CD14-positive monocyte (primary cell): ENCODE measurements at regions not wholly inside any gene's neighbourhood (a gene's known extent, or its start where the extent isn't known, plus 50 kb on each side); places are given as distances from the start of the nearest gene placed in this dataset.

Experiments used
- DNase-seq, 3 donors: peaks; one replicate each; pipeline ENCODE4 v3.0.0-alpha.2; 2011 to 2022
- H2AFZ ChIP-seq: 2 replicates; pipeline ENCODE4 v1.6.0; 2012; ENCODE audit warnings: mild to moderate bottlenecking, low read depth, low read length, inconsistent platforms; ENCODE audit not compliant: insufficient read depth, poor library complexity, severe bottlenecking
- H3K27ac ChIP-seq, 2 donors: 1 replicate in 1 of 2; 2 replicates in 1 of 2; pipeline ENCODE4 v1.5.1; 2012 to 2013; ENCODE audit warnings: low read length in 2 of 2, control low read depth in 1 of 2, inconsistent platforms in 1 of 2, low read depth in 1 of 2, mild to moderate bottlenecking in 1 of 2
- H3K27me3 ChIP-seq, 2 donors: one replicate each; pipeline versions ENCODE4 v1.6.0 to v1.6.1; 2011 to 2013; ENCODE audit warnings: low read length in 2 of 2; ENCODE audit not compliant: control insufficient read depth in 2 of 2, insufficient read depth in 2 of 2
- H3K36me3 ChIP-seq, 2 donors: replicated peaks in 1 of 2; 1 replicate in 1 of 2; 2 replicates in 1 of 2; pipeline versions ENCODE4 v1.5.1 to v1.6.1; 2012 to 2013; ENCODE audit warnings: low read length in 2 of 2, control low read depth in 1 of 2, inconsistent platforms in 1 of 2, mild to moderate bottlenecking in 1 of 2; ENCODE audit not compliant: insufficient read depth in 2 of 2, control insufficient read depth in 1 of 2
- H3K4me1 ChIP-seq, 2 donors: 1 replicate in 1 of 2; 2 replicates in 1 of 2; pipeline versions ENCODE4 v1.5.1 to v1.6.1; 2012 to 2013; ENCODE audit warnings: low read length in 2 of 2, control low read depth in 1 of 2, inconsistent platforms in 1 of 2, mild to moderate bottlenecking in 1 of 2, moderate library complexity in 1 of 2; ENCODE audit not compliant: insufficient read depth in 2 of 2, control insufficient read depth in 1 of 2
- H3K4me2 ChIP-seq: replicated peaks from 2 replicates; pipeline ENCODE3; 2012; ENCODE audit warnings: low read length, moderate library complexity, mild to moderate bottlenecking; ENCODE audit not compliant: poor library complexity, severe bottlenecking; ENCODE audit errors: extremely low read depth
- H3K4me3 ChIP-seq, 3 experiments: fragments of 200-600 bp in 1 of 3; sonication (generic) in 1 of 3; replicated peaks in 1 of 3; 1 replicate in 2 of 3; 2 replicates in 1 of 3; pipeline ENCODE4 v1.5.1; 2011 to 2013; ENCODE audit warnings: low read length in 3 of 3, mild to moderate bottlenecking in 3 of 3, control low read depth in 2 of 3, low read depth in 2 of 3, inconsistent platforms in 1 of 3, moderate library complexity in 1 of 3
- H3K79me2 ChIP-seq: 2 replicates; pipeline ENCODE4 v1.6.0; 2012; ENCODE audit warnings: mild to moderate bottlenecking, control low read depth, inconsistent platforms, low read length, moderate library complexity; ENCODE audit not compliant: insufficient read depth
- H3K9ac ChIP-seq: 2 replicates; pipeline ENCODE4 v1.6.0; 2017; ENCODE audit warnings: low read length, mild to moderate bottlenecking; ENCODE audit not compliant: insufficient read depth, poor library complexity, severe bottlenecking
- H3K9me3 ChIP-seq, 2 donors: replicated peaks in 1 of 2; 1 replicate in 1 of 2; 2 replicates in 1 of 2; pipeline versions ENCODE4 v1.5.1 to v1.6.1; 2012 to 2013; ENCODE audit warnings: low read length in 2 of 2, control low read depth in 1 of 2; ENCODE audit not compliant: control insufficient read depth in 1 of 2, insufficient read depth in 1 of 2
- H4K20me1 ChIP-seq: 2 replicates; pipeline ENCODE4 v1.6.0; 2012; ENCODE audit warnings: mild to moderate bottlenecking, low read length, control low read depth, moderate library complexity; ENCODE audit not compliant: insufficient read depth
- H3K27ac Mint-ChIP-seq, 7 donors: one replicate each; pipeline ENCODE4 v1.8.0; 2020; ENCODE audit warnings: mild to moderate bottlenecking in 7 of 7, mixed read lengths in 7 of 7, moderate library complexity in 6 of 7, inconsistent platforms in 2 of 7
- H3K27me3 Mint-ChIP-seq, 3 donors: one replicate each; pipeline ENCODE4 v1.8.0; 2021 to 2022; ENCODE audit warnings: low read depth in 3 of 3, mild to moderate bottlenecking in 3 of 3, mixed read lengths in 3 of 3, moderate library complexity in 3 of 3, inconsistent platforms in 1 of 3
- H3K36me3 Mint-ChIP-seq, 2 donors: one replicate each; pipeline ENCODE4 v1.8.0; 2020; ENCODE audit warnings: mixed read lengths in 2 of 2, inconsistent platforms in 1 of 2, mild to moderate bottlenecking in 1 of 2
- H3K4me1 Mint-ChIP-seq: one replicate; pipeline ENCODE4 v1.8.0; 2020; ENCODE audit warnings: mild to moderate bottlenecking, mixed read lengths
- H3K4me3 Mint-ChIP-seq, 2 donors: one replicate each; pipeline ENCODE4 v1.8.0; 2020; ENCODE audit warnings: mild to moderate bottlenecking in 2 of 2, mixed read lengths in 2 of 2, moderate library complexity in 1 of 2
- H3K9me3 Mint-ChIP-seq, 7 donors: one replicate each; pipeline ENCODE4 v1.8.0; 2020 to 2022; ENCODE audit warnings: mixed read lengths in 7 of 7, mild to moderate bottlenecking in 6 of 7, moderate library complexity in 6 of 7, inconsistent platforms in 2 of 7
- WGBS: methylation state at CpG from one replicate; pipeline ENCODE4 v1.1.5; 2013; ENCODE audit warnings: missing lambda C conversion rate; ENCODE audit not compliant: insufficient coverage; 5-methylcytosine and 5-hydroxymethylcytosine counted together
- intact Hi-C, 2 donors: fragments of 100-400 bp; cut with micrococcal nuclease; formaldehyde crosslinking; loops; one replicate each; pipeline versions ENCODE4 v1.15.0 to v1.15.1; 2023
- TF ChIP-seq, protein P1 (sequence below): fragments of 200-600 bp; IDR thresholded peaks from one replicate; pipeline ENCODE4 v1.8.0; 2022; ENCODE audit warnings: antibody characterized with exemption, mild to moderate bottlenecking

DNA sequence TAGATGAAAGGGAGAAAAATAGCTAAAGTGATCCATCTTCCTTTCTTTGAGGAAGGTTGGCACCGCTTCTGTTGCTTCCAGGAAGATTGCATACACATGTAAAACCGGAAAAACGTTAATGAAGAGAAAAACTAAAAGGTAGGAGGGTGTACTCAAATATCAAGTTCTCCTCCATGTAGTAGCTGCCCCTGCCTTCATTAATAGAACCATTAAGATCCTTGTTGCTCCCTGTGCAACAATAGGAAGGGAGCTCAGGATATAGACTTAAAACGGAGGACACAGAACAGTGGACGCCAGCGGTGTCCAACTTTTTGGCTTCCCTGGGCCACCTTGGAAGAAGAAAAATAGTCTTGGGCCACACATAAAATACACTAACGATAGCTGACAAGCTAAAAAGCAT is 118.9 kb downstream of the TMEM174 start:
- peaks cover 46 to 67% of the 10 kb centered on the region in 2 donors for H3K27me3 ChIP-seq
- H2AFZ ChIP-seq = no peak overlapping the region
- no peak overlapping the region for H3K9ac ChIP-seq
- no peaks in the 10 kb centered on the region for H4K20me1 ChIP-seq
- peaks cover 0 to 16% of the 10 kb centered on the region in 2 donors for H3K9me3 ChIP-seq
- intact Hi-C loops = no loop called here
- no peaks in the 10 kb centered on the region for H3K4me1 ChIP-seq
- TF ChIP-seq, protein P1, sequence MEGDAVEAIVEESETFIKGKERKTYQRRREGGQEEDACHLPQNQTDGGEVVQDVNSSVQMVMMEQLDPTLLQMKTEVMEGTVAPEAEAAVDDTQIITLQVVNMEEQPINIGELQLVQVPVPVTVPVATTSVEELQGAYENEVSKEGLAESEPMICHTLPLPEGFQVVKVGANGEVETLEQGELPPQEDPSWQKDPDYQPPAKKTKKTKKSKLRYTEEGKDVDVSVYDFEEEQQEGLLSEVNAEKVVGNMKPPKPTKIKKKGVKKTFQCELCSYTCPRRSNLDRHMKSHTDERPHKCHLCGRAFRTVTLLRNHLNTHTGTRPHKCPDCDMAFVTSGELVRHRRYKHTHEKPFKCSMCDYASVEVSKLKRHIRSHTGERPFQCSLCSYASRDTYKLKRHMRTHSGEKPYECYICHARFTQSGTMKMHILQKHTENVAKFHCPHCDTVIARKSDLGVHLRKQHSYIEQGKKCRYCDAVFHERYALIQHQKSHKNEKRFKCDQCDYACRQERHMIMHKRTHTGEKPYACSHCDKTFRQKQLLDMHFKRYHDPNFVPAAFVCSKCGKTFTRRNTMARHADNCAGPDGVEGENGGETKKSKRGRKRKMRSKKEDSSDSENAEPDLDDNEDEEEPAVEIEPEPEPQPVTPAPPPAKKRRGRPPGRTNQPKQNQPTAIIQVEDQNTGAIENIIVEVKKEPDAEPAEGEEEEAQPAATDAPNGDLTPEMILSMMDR = no peak
- no peak overlapping the region for H3K4me2 ChIP-seq
- no peak overlapping the region for H3K4me3 ChIP-seq
- H3K36me3 Mint-ChIP-seq = peaks cover 0 to 2% of the 10 kb centered on the region in 2 donors
- peaks cover 3 to 14% (median 8%) of the 10 kb centered on the region in 7 donors for H3K9me3 Mint-ChIP-seq
- DNase-seq = no peak
- peaks cover 52 to 74% (median 62%) of the 10 kb centered on the region in 3 donors for H3K27me3 Mint-ChIP-seq
- no peaks in the 10 kb centered on the region for H3K36me3 ChIP-seq
- H3K4me1 Mint-ChIP-seq = no peaks in the 10 kb centered on the region
- H3K27ac Mint-ChIP-seq = no peak overlapping the region
- H3K27ac ChIP-seq = no peak overlapping the region
- WGBS = 81% methylated on average over 3 of the region's 7 CpGs
- peak overlapping the region in 1 of 2 donors; percentile 40 for H3K4me3 Mint-ChIP-seq
- no peaks in the 10 kb centered on the region for H3K79me2 ChIP-seq

DNA sequence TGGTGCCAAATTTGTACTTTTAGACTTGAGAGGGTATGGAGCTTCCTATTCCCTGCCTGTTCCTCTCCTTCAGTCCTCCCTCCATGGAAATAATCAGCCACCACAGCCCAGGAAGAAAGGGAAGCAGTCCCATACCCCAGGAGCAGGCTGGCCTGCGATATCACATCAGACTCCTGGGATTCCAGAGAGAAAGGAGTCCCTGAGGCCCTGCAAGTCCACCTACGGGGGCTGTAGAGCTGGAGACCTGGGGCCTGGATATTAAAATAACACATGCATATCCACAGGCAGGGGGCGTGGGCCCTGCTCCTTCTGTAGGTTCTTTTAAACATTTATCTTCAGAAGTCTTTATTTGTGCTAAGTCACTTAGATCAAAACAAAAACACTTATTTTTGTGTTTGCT is 117.2 kb downstream of the TMEM174 start:
- no peak overlapping the region for H3K4me2 ChIP-seq
- peaks cover 39 to 61% (median 46%) of the 10 kb centered on the region in 3 donors for H3K27me3 Mint-ChIP-seq
- H3K36me3 Mint-ChIP-seq = no peaks in the 10 kb centered on the region
- intact Hi-C loops = no loop called here
- WGBS = no CpG with 5 or more reads among the region's 3 CpGs
- DNase-seq = no peak
- peak overlapping the region in 1 of 2 donors; percentile 27 for H3K4me3 Mint-ChIP-seq
- H3K27ac Mint-ChIP-seq = no peak overlapping the region
- H3K4me1 Mint-ChIP-seq = no peaks in the 10 kb centered on the region
- no peaks in the 10 kb centered on the region for H3K36me3 ChIP-seq
- H2AFZ ChIP-seq = no peak overlapping the region
- no peak overlapping the region for H3K4me3 ChIP-seq
- peaks cover 4 to 19% (median 13%) of the 10 kb centered on the region in 7 donors for H3K9me3 Mint-ChIP-seq
- peaks cover 0 to 4% of the 10 kb centered on the region in 2 donors for H3K9me3 ChIP-seq
- H3K27ac ChIP-seq = no peak overlapping the region
- no peaks in the 10 kb centered on the region for H3K4me1 ChIP-seq
- H3K79me2 ChIP-seq = no peaks in the 10 kb centered on the region
- no peaks in the 10 kb centered on the region for H4K20me1 ChIP-seq
- no peak overlapping the region for H3K9ac ChIP-seq
- H3K27me3 ChIP-seq = peaks cover 30 to 52% of the 10 kb centered on the region in 2 donors
- TF ChIP-seq, protein P1 = no peak
